ENCODE measurements at regions not wholly inside any gene's neighbourhood (a gene's known extent, or its start where the extent isn't known, plus 50 kb on each side); places are given as distances from the start of the nearest gene placed in this dataset.

DNA sequence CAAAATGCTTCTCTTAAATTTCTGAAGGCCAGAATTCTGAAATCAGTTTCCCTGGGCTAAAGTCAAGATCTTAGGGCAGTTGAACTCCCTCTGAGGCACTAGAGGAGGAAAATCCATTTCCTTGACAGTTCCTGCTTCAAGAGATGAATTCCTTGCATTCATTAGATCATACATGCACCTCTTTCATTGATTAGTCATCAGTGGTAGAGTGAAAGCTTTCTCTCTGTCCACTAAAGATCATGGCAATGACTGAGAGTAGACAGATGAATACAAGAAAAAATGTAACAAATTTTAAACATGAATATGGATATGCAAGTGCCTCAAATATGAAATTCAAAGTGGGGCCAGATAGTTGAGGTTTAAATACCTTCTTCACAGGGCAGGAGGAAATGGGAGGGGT is 693.4 kb upstream of the TMEFF2 start:
- H3K27me3 ChIP-seq (ENCODE audit: insufficient read depth, low read length): no peaks in the 10 kb centered on the region
- TF ChIP-seq, protein P1, sequence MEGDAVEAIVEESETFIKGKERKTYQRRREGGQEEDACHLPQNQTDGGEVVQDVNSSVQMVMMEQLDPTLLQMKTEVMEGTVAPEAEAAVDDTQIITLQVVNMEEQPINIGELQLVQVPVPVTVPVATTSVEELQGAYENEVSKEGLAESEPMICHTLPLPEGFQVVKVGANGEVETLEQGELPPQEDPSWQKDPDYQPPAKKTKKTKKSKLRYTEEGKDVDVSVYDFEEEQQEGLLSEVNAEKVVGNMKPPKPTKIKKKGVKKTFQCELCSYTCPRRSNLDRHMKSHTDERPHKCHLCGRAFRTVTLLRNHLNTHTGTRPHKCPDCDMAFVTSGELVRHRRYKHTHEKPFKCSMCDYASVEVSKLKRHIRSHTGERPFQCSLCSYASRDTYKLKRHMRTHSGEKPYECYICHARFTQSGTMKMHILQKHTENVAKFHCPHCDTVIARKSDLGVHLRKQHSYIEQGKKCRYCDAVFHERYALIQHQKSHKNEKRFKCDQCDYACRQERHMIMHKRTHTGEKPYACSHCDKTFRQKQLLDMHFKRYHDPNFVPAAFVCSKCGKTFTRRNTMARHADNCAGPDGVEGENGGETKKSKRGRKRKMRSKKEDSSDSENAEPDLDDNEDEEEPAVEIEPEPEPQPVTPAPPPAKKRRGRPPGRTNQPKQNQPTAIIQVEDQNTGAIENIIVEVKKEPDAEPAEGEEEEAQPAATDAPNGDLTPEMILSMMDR (IDR thresholded peaks at IDR 0.05; ENCODE audit: extremely low read depth, low read depth, low read length): no peak
- H2AFZ ChIP-seq (ENCODE audit: low read length): no peak overlapping the region
- no peak overlapping the region for H3K27ac ChIP-seq (ENCODE audit: low read depth, low read length)
- no peaks in the 10 kb centered on the region for H3K79me2 ChIP-seq (ENCODE audit: insufficient read depth, low read length)
- no peak for DNase-seq (ENCODE audit: insufficient read length, low spot score, missing footprints)
- H3K9me3 ChIP-seq (ENCODE audit: low read depth, low read length): peaks cover 1% of the 10 kb centered on the region
- no peak overlapping the region for H3K4me2 ChIP-seq (ENCODE audit: insufficient read depth, low read length)
- H3K4me3 ChIP-seq (ENCODE audit: insufficient read depth, low read length): no peak overlapping the region
- no peaks in the 10 kb centered on the region for H3K36me3 ChIP-seq (ENCODE audit: insufficient read depth, low read length)
- no peaks in the 10 kb centered on the region for H3K4me1 ChIP-seq (ENCODE audit: insufficient read depth, low read length)
- H4K20me1 ChIP-seq (ENCODE audit: insufficient read depth, low read length): no peaks in the 10 kb centered on the region

DNA sequence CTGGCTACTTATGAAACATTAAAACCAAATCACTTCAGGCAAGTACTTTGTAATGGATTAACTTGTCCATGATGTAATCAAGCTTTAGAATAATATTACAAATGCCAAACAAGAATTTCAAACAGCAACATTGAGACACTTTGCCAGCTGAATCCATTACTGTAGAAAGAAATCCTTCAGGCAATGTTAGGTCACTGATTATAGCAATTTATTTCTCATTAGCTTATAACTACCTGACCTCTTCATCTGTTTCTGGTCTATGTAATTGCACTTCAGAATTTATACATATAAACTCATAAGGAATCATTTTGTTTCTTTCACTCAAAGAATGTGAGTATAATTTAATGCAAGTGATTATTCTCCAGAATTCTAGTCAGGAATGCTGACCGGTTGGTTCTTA is 692.6 kb upstream of the TMEFF2 start:
- TF ChIP-seq, protein P1 (IDR thresholded peaks at IDR 0.05; ENCODE audit: extremely low read depth, low read depth, low read length): no peak
- no peak for DNase-seq (ENCODE audit: insufficient read length, low spot score, missing footprints)
- Histone ChIP-seq H3K4me2 (ENCODE audit: insufficient read depth, low read length) (no peak overlapping the region), H3K9me3 (ENCODE audit: low read depth, low read length) (peaks cover 1% of the 10 kb centered on the region), H3K27me3 (ENCODE audit: insufficient read depth, low read length) (no peaks in the 10 kb centered on the region), H3K79me2 (ENCODE audit: insufficient read depth, low read length) (no peaks in the 10 kb centered on the region), H2AFZ (ENCODE audit: low read length) (no peak overlapping the region), H3K4me3 (ENCODE audit: insufficient read depth, low read length) (no peak overlapping the region), H3K27ac (ENCODE audit: low read depth, low read length) (no peak overlapping the region), H3K36me3 (ENCODE audit: insufficient read depth, low read length) (no peaks in the 10 kb centered on the region), H3K4me1 (ENCODE audit: insufficient read depth, low read length) (no peaks in the 10 kb centered on the region), H4K20me1 (ENCODE audit: insufficient read depth, low read length) (no peaks in the 10 kb centered on the region)

DNA sequence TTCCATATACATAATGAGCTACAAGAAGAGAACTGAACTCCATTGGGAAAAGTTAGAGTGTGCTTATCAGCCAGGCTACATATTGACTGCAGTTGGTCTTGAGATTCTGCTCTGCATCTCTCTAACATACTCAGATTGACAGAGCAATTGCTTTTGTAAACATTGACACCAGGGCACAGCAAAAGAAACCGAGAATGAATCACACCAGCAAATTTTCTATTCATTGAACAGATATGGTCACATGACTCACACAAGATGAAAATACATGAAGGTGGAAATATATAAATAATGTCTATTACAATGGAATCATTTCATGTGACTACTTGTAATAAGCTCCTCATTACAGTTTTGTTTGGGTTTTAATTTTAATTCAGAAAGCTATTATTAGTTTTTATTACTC is 691.9 kb upstream of the TMEFF2 start:
- no peaks in the 10 kb centered on the region for H4K20me1 ChIP-seq (ENCODE audit: insufficient read depth, low read length)
- no peaks in the 10 kb centered on the region for H3K4me1 ChIP-seq (ENCODE audit: insufficient read depth, low read length)
- H3K4me2 ChIP-seq (ENCODE audit: insufficient read depth, low read length): no peak overlapping the region
- H3K36me3 ChIP-seq (ENCODE audit: insufficient read depth, low read length): no peaks in the 10 kb centered on the region
- H3K27ac ChIP-seq (ENCODE audit: low read depth, low read length): no peak overlapping the region
- H3K4me3 ChIP-seq (ENCODE audit: insufficient read depth, low read length): no peak overlapping the region
- peaks cover 1% of the 10 kb centered on the region for H3K9me3 ChIP-seq (ENCODE audit: low read depth, low read length)
- TF ChIP-seq, protein P1 (IDR thresholded peaks at IDR 0.05; ENCODE audit: extremely low read depth, low read depth, low read length): no peak
- no peaks in the 10 kb centered on the region for H3K27me3 ChIP-seq (ENCODE audit: insufficient read depth, low read length)
- H3K79me2 ChIP-seq (ENCODE audit: insufficient read depth, low read length): no peaks in the 10 kb centered on the region
- no peak for DNase-seq (ENCODE audit: insufficient read length, low spot score, missing footprints)
- no peak overlapping the region for H2AFZ ChIP-seq (ENCODE audit: low read length)

DNA sequence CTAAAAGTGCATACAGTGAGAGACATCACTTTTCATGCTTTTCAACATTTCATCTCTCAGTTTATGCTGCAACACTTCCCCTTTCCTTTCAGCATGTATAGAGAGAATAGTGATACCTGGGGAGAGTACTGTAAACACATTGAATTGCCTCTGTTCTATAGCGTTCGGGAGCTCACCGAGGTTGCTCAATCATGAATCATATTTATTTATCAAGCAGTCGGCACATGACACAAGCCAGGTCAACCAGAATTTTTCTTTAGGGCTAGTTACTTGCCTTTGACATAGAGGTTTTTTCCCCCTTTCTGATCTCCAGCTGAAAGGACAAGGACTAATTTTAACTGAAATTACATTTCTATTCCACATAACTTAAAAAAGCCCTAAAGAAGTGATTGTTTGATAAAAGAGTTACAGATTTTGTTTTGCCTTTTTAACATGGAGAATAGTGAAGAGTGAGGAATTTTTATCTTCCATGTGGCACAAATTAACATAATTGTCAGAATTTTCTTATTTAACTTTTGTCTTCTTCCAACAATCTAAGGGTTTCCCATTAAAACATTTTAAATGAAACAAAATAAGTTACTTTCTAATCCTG is 690.9 kb upstream of the TMEFF2 start:
- H3K4me2 ChIP-seq (ENCODE audit: insufficient read depth, low read length): no peak overlapping the region
- no peaks in the 10 kb centered on the region for H3K36me3 ChIP-seq (ENCODE audit: insufficient read depth, low read length)
- no peaks in the 10 kb centered on the region for H3K4me1 ChIP-seq (ENCODE audit: insufficient read depth, low read length)
- H2AFZ ChIP-seq (ENCODE audit: low read length): no peak overlapping the region
- no peak for DNase-seq (ENCODE audit: insufficient read length, low spot score, missing footprints)
- no peak overlapping the region for H3K27ac ChIP-seq (ENCODE audit: low read depth, low read length)
- H3K27me3 ChIP-seq (ENCODE audit: insufficient read depth, low read length): no peaks in the 10 kb centered on the region
- TF ChIP-seq, protein P1 (IDR thresholded peaks at IDR 0.05; ENCODE audit: extremely low read depth, low read depth, low read length): no peak
- peaks cover 1% of the 10 kb centered on the region for H3K9me3 ChIP-seq (ENCODE audit: low read depth, low read length)
- H3K79me2 ChIP-seq (ENCODE audit: insufficient read depth, low read length): no peaks in the 10 kb centered on the region
- no peaks in the 10 kb centered on the region for H4K20me1 ChIP-seq (ENCODE audit: insufficient read depth, low read length)
- no peak overlapping the region for H3K4me3 ChIP-seq (ENCODE audit: insufficient read depth, low read length)

Measured in osteoblast (primary cell).